ENCODE measurements at regions not wholly inside any gene's neighbourhood (a gene's known extent, or its start where the extent isn't known, plus 50 kb on each side); places are given as distances from the start of the nearest gene placed in this dataset.
"Not testable (repeated sequence)": the region's sequence is repeated elsewhere in the genome, so short reads cannot be mapped to it uniquely, and the experiment has no call there.

DNA sequence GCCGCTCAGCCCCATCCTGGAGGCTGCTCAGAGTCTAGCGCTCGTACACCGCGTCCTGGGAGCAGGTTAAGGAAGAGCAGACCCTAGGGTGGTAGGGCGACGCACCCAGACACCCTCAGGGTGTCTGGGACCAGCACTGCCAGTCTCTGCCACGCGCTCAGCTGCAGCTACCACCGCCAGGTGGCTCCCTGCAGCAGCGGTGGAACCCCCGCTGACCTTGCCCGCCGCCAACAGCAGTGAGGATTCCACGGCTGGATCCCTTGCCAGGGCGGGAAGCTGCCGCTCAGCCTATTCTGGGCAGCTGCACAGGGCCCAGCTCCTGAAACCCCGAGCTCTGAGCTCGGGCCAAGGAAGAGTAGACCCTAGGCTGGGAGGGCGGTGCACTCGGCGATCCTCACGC is 83.6 kb downstream of the POTEC start:
- TF ChIP-seq, protein P1, sequence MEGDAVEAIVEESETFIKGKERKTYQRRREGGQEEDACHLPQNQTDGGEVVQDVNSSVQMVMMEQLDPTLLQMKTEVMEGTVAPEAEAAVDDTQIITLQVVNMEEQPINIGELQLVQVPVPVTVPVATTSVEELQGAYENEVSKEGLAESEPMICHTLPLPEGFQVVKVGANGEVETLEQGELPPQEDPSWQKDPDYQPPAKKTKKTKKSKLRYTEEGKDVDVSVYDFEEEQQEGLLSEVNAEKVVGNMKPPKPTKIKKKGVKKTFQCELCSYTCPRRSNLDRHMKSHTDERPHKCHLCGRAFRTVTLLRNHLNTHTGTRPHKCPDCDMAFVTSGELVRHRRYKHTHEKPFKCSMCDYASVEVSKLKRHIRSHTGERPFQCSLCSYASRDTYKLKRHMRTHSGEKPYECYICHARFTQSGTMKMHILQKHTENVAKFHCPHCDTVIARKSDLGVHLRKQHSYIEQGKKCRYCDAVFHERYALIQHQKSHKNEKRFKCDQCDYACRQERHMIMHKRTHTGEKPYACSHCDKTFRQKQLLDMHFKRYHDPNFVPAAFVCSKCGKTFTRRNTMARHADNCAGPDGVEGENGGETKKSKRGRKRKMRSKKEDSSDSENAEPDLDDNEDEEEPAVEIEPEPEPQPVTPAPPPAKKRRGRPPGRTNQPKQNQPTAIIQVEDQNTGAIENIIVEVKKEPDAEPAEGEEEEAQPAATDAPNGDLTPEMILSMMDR (IDR thresholded peaks at IDR 0.05): not testable (repeated sequence)
- TF ChIP-seq EZH2 (IDR thresholded peaks at IDR 0.05; ENCODE audit: borderline replicate concordance, insufficient read depth, low read depth, low read length, poor library complexity, severe bottlenecking): not testable (repeated sequence)

Measured in B cell (primary cell).